ENCODE measurements at regions not wholly inside any gene's neighbourhood (a gene's known extent, or its start where the extent isn't known, plus 50 kb on each side); places are given as distances from the start of the nearest gene placed in this dataset.
"Not testable (repeated sequence)": the region's sequence is repeated elsewhere in the genome, so short reads cannot be mapped to it uniquely, and the experiment has no call there.

DNA sequence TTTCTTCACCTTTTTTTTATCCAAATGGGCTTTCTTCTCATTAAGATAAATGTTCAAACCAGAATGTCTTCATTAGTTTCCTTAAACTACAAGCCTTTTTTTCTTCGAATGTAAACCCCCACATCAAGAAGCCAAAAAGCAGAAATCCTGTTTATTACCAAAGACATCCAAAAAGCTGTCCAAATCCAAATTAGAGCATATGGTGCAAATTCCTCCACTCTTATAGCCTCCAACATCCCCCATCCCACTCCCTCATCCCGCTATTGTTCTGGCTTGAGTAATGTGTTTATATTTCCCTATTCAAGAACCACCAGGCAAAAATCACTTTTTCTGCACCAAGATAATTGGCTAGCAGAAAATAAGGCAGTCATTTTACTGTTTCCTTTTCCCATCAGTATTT lies 315.1 kb upstream of the ADGRL3 start:
- DNase-seq (ENCODE audit: low spot score) = no peak

DNA sequence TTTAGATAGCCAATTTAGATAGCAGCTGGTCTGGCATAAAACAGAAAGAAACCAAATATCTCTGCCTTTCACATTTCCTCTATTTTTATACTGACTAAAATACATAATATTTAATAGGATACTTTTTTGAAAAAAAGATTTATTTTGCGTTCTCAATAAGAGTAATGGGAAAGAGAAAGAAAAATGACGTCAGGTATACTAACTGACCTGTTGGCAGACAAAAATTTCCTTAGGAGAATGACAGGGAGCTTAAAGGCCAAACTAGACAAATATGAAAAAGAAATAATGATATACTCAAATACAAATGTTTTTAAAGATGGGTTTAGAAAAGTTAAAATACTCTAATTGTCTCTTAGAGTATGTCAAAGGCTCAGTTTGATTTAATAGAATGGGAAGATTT lies 309.4 kb upstream of the ADGRL3 start:
- DNase-seq (ENCODE audit: low spot score) = no peak

DNA sequence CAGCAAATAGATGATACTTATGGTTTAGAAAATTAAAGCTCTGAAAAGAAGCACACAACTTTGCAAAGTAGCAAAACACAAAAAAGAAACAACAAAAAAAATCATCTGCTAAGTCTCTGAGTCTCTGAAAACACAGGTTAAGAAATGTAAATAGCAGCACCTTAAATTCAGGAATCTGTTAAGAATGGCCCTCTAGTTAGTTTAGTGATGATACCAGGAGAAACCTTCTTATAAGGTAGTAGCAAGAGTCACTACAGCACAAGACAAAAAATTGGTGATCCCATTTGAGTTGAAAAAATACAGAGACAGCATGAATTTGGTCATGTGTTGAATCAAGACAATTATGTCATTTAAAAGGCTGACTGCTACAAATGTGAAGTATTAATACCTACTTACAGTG lies 308.2 kb upstream of the ADGRL3 start:
- DNase-seq (ENCODE audit: low spot score) = no peak

DNA sequence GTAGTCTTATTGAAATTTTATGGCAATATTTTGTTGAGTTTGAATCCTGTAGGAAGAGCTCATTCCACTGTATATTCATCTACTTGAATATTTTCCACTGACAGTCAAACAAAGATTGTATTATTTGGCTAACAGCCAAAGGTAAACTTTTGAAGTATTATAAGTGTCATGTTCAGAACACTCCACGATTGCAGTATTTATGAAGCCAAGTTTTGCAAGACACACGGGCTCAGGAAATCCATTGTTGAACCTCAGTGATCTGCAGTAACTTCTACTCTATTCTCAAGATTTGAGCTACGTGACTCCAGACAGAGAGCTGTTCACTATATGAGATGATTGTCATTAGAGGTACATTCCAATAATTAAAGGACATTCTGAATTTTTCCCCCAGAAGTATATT lies 302.7 kb upstream of the ADGRL3 start:
- DNase-seq (ENCODE audit: low spot score) = no peak

DNA sequence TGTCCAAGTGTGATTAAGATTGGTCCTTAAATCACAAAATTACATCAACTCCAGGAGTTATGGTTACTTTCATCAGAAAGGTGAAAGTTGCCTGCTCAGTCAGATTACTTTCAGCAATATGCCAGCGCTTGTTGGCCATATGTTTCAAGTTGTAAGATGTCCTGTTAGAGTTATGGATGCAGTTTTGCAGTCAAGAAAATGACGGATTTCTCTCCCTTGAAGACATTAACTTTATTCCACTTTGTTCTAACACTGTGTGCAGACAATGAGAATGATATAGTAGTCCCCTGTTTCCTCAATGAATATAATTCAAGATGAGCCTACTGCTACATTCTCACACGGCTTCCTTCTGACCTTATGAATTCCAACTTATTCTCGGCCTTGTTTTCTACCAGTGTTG lies 295.0 kb upstream of the ADGRL3 start:
- DNase-seq (ENCODE audit: low spot score) = no peak

GRCh38 chr4:60911127-60911526 lies 289.0 kb upstream of the ADGRL3 start:
- no peak for DNase-seq (ENCODE audit: low spot score)

GRCh38 chr4:60913002-60913401 lies 287.1 kb upstream of the ADGRL3 start:
- no peak for DNase-seq (ENCODE audit: low spot score)

GRCh38 chr4:60913671-60914070 lies 286.5 kb upstream of the ADGRL3 start:
- DNase-seq (ENCODE audit: low spot score) = no peak

DNA sequence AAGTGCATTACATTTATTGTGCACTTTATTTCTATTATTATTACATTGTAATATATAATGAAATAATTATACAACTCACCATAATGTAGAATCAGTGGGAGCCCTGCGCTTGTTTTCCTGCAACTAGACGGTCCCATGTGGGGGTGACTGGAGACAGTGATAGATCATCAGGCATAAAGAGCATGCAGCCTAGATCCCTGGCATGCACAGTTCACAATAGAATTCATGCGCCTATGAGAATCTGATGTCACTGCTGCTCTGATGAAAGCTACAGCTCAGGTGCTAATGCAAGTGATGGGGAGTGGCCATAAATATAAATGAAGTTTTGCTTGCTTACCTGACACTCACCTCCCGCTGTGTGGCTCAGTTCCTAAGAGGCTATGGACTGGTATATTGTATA lies 278.4 kb upstream of the ADGRL3 start:
- not testable (repeated sequence) for DNase-seq (ENCODE audit: low spot score)

DNA sequence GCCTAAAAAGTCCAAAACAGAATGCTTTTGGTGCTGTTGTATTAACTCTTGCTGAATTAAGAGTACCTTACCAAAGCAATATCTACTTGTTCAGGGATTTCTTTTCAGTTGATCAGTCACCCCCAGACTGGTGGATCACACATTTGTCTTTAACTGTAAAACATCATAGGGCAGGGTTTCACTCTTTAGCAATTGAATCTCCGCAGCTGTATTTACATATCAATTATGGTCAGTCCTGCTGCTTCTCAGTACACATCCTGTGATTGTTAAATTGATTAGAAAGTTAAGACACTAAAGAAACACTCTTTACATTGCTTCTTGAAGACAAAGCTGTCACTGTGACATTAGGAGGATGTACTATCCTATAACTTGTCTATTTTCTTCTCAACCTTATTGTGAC lies 277.1 kb upstream of the ADGRL3 start:
- DNase-seq (ENCODE audit: low spot score) = no peak

GRCh38 chr4:60926624-60927023 lies 273.5 kb upstream of the ADGRL3 start:
- no peak for DNase-seq (ENCODE audit: low spot score)

- DNase-seq (ENCODE audit: low spot score) = no peak
Measured at GRCh38 chr4:60930866-60931265, 269.3 kb upstream of the ADGRL3 start.

GRCh38 chr4:60934566-60935295 lies 265.4 kb upstream of the ADGRL3 start:
- DNase-seq (ENCODE audit: low spot score) = no peak

DNA sequence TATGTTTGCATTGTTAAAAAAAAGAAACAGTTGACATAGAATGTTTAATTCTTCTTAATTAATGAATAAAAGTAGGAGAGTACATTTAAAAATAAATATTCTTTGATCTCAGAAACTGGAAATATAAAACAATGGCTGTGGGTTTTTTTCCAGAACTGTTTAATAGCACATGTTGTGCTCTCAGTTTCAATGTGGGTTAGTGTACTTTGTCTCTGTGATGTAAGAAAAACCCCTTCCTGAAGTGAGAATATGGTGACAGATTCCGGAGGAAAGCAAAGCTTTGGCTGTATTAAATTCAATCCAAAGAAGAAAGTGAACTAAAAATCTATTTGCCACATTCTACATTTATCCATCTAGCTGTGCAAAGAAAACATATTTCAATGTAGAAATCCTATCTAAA lies 261.9 kb upstream of the ADGRL3 start:
- DNase-seq (ENCODE audit: low spot score) = no peak

DNA sequence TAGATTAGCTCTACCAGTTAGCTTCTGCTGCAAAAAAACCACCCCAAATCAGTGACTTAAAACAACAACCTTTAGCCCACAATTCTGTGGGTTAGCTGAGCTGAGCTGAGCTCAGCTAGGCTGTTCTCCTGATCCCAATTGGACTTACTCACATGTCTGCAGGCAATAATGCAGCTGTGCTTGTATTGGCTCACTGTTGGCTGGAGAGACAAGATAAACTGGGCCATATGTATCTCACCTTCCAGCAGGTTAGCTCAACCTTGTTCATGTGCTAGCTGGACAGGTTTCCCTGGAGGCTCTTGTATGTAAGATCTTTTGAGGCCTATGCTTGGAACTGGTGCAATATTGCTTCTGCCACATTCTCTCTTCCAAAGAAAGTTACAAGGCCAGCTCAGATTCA lies 261.5 kb upstream of the ADGRL3 start:
- DNase-seq (ENCODE audit: low spot score) = no peak

- DNase-seq (ENCODE audit: low spot score) = no peak
Measured at GRCh38 chr4:60944060-60944459, 256.1 kb upstream of the ADGRL3 start.

- no peak for DNase-seq (ENCODE audit: low spot score)
Measured at GRCh38 chr4:60945641-60946040, 254.5 kb upstream of the ADGRL3 start.

- DNase-seq (ENCODE audit: low spot score) = no peak
Measured at GRCh38 chr4:60948008-60948407, 252.1 kb upstream of the ADGRL3 start.

GRCh38 chr4:60952921-60953320 lies 247.2 kb upstream of the ADGRL3 start:
- DNase-seq (ENCODE audit: low spot score) = no peak

DNA sequence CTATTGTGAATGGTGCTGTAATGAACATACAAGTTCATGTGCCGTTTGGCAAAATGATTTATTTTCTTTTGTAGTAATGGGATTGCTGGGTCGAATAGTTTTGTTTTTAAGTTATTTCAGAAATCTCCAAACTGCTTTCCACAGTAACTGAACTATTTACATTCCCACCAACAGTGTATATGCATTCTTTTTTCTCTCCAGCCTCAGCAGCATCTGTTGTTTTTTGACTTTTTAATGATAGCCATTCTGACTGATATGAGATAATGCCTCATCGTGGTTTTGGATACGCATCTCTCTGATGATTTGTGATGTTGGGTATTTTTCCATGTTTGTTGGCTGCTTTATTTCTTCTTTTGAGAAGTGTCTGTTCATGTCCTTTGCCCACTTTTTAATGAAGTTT lies 246.3 kb upstream of the ADGRL3 start:
- DNase-seq (ENCODE audit: low spot score) = no peak

- DNase-seq (ENCODE audit: low spot score) = no peak
Measured at GRCh38 chr4:60962286-60962685, 237.8 kb upstream of the ADGRL3 start.

DNA sequence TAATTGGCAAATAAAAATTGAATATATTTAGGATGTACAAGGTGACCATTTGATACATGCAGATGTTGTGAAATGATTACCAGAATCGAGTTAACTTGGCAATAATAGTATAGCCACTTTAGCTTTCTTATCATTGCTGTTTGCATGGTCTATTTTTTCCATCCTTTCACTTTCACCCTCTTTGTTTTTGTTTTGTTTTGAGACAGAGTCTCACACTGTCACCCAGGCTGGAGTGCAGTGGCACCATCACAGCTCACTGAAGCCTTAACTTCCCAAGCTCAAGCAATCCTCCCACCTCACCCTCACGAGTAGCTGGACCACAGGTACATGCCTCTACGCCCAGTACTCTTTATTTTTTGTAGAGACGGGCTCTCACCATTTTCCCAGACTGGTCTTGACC lies 218.6 kb upstream of the ADGRL3 start:
- DNase-seq (ENCODE audit: low spot score) = no peak

GRCh38 chr4:60989141-60989540 lies 211.0 kb upstream of the ADGRL3 start:
- no peak for DNase-seq (ENCODE audit: low spot score)

DNA sequence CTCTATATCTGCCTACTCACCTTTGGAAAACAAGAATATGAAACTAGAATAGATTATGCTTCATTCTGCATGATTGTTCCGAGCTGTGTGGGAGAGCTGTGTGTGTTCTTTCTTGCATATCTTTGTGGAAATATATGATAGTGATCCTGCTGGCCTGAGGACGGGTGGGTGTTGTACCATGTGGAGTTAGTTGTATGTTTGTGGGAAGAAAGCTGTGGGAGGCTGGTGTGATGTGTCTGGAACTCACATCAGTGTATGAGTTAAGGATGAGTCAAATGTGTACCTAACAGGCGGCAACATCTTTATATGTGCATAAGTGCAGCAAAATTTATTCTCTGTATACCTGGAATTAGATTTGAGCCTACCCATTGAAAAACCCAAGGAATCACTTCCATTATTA lies 208.1 kb upstream of the ADGRL3 start:
- DNase-seq (ENCODE audit: low spot score) = peak; percentile 24

DNA sequence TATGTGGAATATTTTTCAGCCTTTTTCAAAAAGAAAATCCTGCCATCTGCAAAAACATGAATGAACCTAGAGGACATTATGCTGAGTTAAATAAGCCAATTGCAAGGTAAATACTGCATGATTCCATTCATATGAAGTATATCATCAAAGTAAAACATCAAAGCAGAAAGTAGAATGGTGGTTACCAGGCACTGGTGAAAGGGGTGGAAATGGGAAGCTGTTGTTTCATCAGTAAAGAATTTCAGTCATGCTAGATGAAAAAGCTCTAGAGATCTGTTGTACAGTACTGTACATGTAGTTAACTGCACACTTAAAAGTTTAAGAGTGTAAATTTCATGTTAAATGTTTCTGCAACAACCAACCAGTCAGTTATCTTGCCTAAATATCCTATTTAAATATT lies 196.8 kb upstream of the ADGRL3 start:
- no peak for DNase-seq (ENCODE audit: low spot score)
